ENCODE measurements at regions not wholly inside any gene's neighbourhood (a gene's known extent, or its start where the extent isn't known, plus 50 kb on each side); places are given as distances from the start of the nearest gene placed in this dataset.

- TF ChIP-seq SPI1 (IDR thresholded peaks at IDR 0.05; ENCODE audit: low read depth, low read length) (no peak), POLR2A (IDR thresholded peaks at IDR 0.05; ENCODE audit: low read depth, low read length) (no peak), POLR2AphosphoS5 (IDR thresholded peaks at IDR 0.05; ENCODE audit: low read depth, low read length) (no peak), TAF1 (IDR thresholded peaks at IDR 0.05; ENCODE audit: low read depth, low read length) (no peak), POU2F2 (IDR thresholded peaks at IDR 0.05; ENCODE audit: low read depth, low read length) (no peak)
Measured at GRCh38 chr6:95120984-95121383, 456.4 kb upstream of the MANEA start.

Data from GM12891 (cell line).